ENCODE measurements at regions not wholly inside any gene's neighbourhood (a gene's known extent, or its start where the extent isn't known, plus 50 kb on each side); places are given as distances from the start of the nearest gene placed in this dataset.

DNA sequence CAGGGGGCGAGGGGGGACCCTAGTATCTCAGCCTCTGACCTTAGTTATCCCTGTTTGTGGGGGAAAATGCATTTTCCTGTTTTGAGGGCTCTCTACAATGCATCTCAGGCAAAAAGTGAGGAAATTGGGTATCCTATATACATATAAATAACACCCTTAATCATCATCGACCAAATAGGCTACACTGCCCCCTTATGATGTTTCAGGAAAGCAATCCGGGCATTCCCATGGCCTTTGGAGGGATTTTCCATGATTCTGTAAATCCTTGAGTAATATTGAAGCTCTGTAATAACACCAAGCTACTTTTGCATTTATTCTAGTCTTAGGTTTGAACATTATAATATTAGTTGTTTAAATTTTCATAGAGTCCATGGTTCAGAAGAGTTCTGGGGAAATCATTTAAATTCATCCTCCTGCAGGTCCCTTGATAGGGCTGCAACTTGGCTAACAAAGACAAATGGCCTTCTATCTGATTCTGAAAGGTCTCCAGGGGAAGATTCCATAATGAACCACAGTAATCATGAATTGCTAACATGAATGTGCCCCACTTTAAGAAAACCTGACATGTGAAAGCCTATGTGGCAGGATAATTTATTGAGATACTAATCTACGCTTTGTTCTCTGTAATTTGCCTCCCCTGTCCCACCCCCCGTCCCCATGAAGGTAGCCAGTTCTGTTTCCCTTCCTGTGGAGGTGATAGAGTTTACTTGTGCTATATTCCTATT, 91.5 kb upstream of the SCOC start:
- DNase-seq = no peak
- WGBS (ENCODE audit: insufficient coverage) = 100% methylated on average over 1 of the region's 5 CpGs
- no peaks in the 10 kb centered on the region for H3K36me3 ChIP-seq (ENCODE audit: control insufficient read depth in 4 of 4, insufficient read depth in 4 of 4, low read length in 3 of 4)
- H3K9me3 ChIP-seq (ENCODE audit: control extremely low read depth in 1 of 5, control insufficient read depth in 4 of 5, insufficient read depth in 2 of 5, low read depth in 1 of 5, low read length in 4 of 5) = no peaks in the 10 kb centered on the region
- H3K4me1 ChIP-seq (ENCODE audit: control extremely low read depth in 1 of 4, control insufficient read depth in 4 of 4, insufficient read depth in 4 of 4, low read length in 3 of 4) = no peaks in the 10 kb centered on the region
- H3K4me3 ChIP-seq (ENCODE audit: control insufficient read depth in 1 of 7, extremely low read depth in 1 of 7, insufficient read depth in 4 of 7, low read depth in 2 of 7, low read length in 6 of 7) = no peak overlapping the region
- ChIA-PET POLR2A (no interaction called here), CTCF (no interaction called here)
- H3K27me3 ChIP-seq (replicated peaks in 2 of 5; ENCODE audit: control insufficient read depth in 4 of 5, insufficient read depth in 5 of 5, low read length in 4 of 5) = no peaks in the 10 kb centered on the region
- H3K27ac ChIP-seq (ENCODE audit: insufficient read depth in 1 of 2, low read depth in 1 of 2, low read length in 2 of 2, poor library complexity in 1 of 2, severe bottlenecking in 2 of 2) = no peak overlapping the region

DNA sequence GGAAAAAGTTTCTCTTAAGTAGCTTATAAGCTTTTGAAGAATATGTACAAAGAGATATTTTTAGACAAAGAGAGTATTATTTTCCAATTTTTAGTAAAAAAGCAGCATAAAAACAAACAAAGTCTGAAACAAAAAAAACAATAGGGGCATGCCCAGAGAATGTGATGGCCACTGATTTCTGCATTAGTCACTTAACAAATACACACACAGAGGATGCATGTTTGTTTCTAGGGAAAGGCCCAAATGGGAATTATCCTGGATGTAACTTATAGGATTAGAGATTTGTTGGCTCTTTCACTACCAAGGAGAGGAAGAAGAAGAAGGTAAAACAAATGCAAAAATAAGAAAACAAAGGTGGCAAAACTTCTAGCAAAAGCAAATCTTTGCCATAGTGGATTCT, 95.9 kb upstream of the SCOC start:
- no peak for DNase-seq
- CTCF ChIA-PET = interaction anchor here (1.1 to 1.4 kb wide), 2 partner anchors 13 to 83 kb away, joined by 3 to 6 read pairs; no protein-coding TSS in a partner anchor
- no peaks in the 10 kb centered on the region for H3K36me3 ChIP-seq (ENCODE audit: control insufficient read depth in 4 of 4, insufficient read depth in 4 of 4, low read length in 3 of 4)
- H3K27me3 ChIP-seq (replicated peaks in 2 of 5; ENCODE audit: control insufficient read depth in 4 of 5, insufficient read depth in 5 of 5, low read length in 4 of 5) = no peaks in the 10 kb centered on the region
- no peak overlapping the region for H3K27ac ChIP-seq (ENCODE audit: insufficient read depth in 1 of 2, low read depth in 1 of 2, low read length in 2 of 2, poor library complexity in 1 of 2, severe bottlenecking in 2 of 2)
- no peaks in the 10 kb centered on the region for H3K9me3 ChIP-seq (ENCODE audit: control extremely low read depth in 1 of 5, control insufficient read depth in 4 of 5, insufficient read depth in 2 of 5, low read depth in 1 of 5, low read length in 4 of 5)
- no peak overlapping the region for H3K4me3 ChIP-seq (ENCODE audit: control insufficient read depth in 1 of 7, extremely low read depth in 1 of 7, insufficient read depth in 4 of 7, low read depth in 2 of 7, low read length in 6 of 7)
- no peaks in the 10 kb centered on the region for H3K4me1 ChIP-seq (ENCODE audit: control extremely low read depth in 1 of 4, control insufficient read depth in 4 of 4, insufficient read depth in 4 of 4, low read length in 3 of 4)
- POLR2A ChIA-PET = no interaction called here

DNA sequence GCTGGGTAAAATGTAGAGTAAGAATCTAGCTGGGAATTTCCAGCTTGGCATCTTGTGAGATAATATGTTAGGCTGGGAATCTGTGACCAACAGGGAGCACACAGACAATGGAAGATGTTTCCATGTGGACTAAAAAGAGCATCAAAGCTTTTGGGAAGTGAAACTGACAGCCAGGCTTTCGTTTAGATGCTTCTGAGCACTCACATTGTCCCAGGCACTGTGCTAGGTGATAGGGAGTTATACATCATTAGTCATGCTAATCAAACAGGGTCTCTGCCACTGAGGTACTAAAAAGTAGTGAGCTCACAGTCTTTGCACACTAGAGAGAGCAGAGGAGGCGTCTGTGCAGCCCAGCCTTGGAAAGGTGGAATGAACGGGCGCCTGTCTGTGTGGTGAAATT, 101.9 kb upstream of the SCOC start:
- 100% methylated on average over 4 of the region's 4 CpGs for WGBS (ENCODE audit: insufficient coverage)
- POLR2A ChIA-PET = no interaction called here
- Histone ChIP-seq H3K27me3 (replicated peaks in 2 of 5; ENCODE audit: control insufficient read depth in 4 of 5, insufficient read depth in 5 of 5, low read length in 4 of 5) (no peaks in the 10 kb centered on the region), H3K36me3 (ENCODE audit: control insufficient read depth in 4 of 4, insufficient read depth in 4 of 4, low read length in 3 of 4) (no peaks in the 10 kb centered on the region), H3K4me1 (ENCODE audit: control extremely low read depth in 1 of 4, control insufficient read depth in 4 of 4, insufficient read depth in 4 of 4, low read length in 3 of 4) (no peaks in the 10 kb centered on the region), H3K27ac (ENCODE audit: insufficient read depth in 1 of 2, low read depth in 1 of 2, low read length in 2 of 2, poor library complexity in 1 of 2, severe bottlenecking in 2 of 2) (no peak overlapping the region), H3K9me3 (ENCODE audit: control extremely low read depth in 1 of 5, control insufficient read depth in 4 of 5, insufficient read depth in 2 of 5, low read depth in 1 of 5, low read length in 4 of 5) (no peaks in the 10 kb centered on the region), H3K4me3 (ENCODE audit: control insufficient read depth in 1 of 7, extremely low read depth in 1 of 7, insufficient read depth in 4 of 7, low read depth in 2 of 7, low read length in 6 of 7) (no peak overlapping the region)
- no peak for DNase-seq
- CTCF ChIA-PET = interaction anchor here (0.9 to 2.1 kb wide), 4 partner anchors 18 to 539 kb away, joined by 3 to 6 read pairs (median 4); no protein-coding TSS in a partner anchor

DNA sequence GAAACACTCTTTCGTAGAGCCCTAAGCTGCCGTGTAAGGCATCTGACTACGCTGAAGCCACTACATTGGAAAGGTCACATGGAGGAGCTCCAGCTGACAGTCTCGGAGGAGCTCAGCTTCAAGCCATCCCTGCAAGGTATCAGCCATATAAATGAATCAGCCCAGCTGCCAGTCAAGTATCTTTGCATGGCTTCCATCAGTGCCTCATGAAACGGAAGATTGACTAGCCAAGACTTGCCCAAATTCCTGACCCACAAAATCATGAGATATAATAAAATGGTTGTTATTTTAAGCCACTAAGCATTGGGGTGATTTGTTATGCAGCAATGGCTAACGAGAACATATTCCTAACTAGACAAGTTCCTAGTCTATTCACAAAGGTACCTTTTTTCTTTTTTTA, 104.1 kb upstream of the SCOC start:
- Histone ChIP-seq H3K36me3 (ENCODE audit: control insufficient read depth in 4 of 4, insufficient read depth in 4 of 4, low read length in 3 of 4) (no peaks in the 10 kb centered on the region), H3K4me3 (ENCODE audit: control insufficient read depth in 1 of 7, extremely low read depth in 1 of 7, insufficient read depth in 4 of 7, low read depth in 2 of 7, low read length in 6 of 7) (no peak overlapping the region), H3K27me3 (replicated peaks in 2 of 5; ENCODE audit: control insufficient read depth in 4 of 5, insufficient read depth in 5 of 5, low read length in 4 of 5) (no peaks in the 10 kb centered on the region), H3K27ac (ENCODE audit: insufficient read depth in 1 of 2, low read depth in 1 of 2, low read length in 2 of 2, poor library complexity in 1 of 2, severe bottlenecking in 2 of 2) (no peak overlapping the region), H3K4me1 (ENCODE audit: control extremely low read depth in 1 of 4, control insufficient read depth in 4 of 4, insufficient read depth in 4 of 4, low read length in 3 of 4) (peaks cover 0 to 1% (median 0%) of the 10 kb centered on the region in 4 experiments), H3K9me3 (ENCODE audit: control extremely low read depth in 1 of 5, control insufficient read depth in 4 of 5, insufficient read depth in 2 of 5, low read depth in 1 of 5, low read length in 4 of 5) (no peaks in the 10 kb centered on the region)
- WGBS (ENCODE audit: insufficient coverage) = 95% methylated on average over 5 of the region's 6 CpGs
- ChIA-PET CTCF (no interaction called here), POLR2A (no interaction called here)
- DNase-seq = no peak

DNA sequence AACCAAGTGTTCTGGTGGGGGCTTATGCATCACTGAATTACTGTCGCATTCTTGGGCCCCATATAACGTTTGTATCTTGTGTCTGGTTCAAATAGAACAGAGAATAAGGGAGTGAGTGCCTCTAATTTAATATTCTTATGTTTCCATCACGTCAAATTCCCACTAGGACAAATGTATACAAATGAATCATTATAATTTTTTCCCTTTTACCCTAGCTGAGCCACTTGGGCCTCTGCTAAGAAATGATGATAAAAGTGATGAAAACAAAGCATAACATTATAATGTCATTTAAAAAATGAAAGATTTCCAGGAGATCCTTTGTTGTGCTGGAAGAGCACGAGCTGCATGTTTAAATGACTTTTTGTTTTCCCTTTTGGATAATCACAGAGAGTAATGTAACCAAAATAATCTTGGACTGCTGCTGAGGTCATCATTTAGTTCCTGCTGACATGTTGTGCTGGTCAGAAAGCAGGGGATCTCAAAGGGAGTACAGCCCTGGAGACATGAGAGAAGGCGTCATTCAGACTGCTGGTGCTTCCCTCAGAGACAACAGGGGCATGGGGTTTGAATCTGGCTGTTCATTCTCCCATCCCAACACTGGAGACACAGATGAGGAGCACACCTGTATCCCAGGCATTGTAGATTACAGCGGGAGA, 105.1 kb upstream of the SCOC start:
- DNase-seq = no peak
- Histone ChIP-seq H3K27me3 (replicated peaks in 2 of 5; ENCODE audit: control insufficient read depth in 4 of 5, insufficient read depth in 5 of 5, low read length in 4 of 5) (no peaks in the 10 kb centered on the region), H3K36me3 (ENCODE audit: control insufficient read depth in 4 of 4, insufficient read depth in 4 of 4, low read length in 3 of 4) (no peaks in the 10 kb centered on the region), H3K9me3 (ENCODE audit: control extremely low read depth in 1 of 5, control insufficient read depth in 4 of 5, insufficient read depth in 2 of 5, low read depth in 1 of 5, low read length in 4 of 5) (no peaks in the 10 kb centered on the region), H3K27ac (ENCODE audit: insufficient read depth in 1 of 2, low read depth in 1 of 2, low read length in 2 of 2, poor library complexity in 1 of 2, severe bottlenecking in 2 of 2) (no peak overlapping the region), H3K4me3 (ENCODE audit: control insufficient read depth in 1 of 7, extremely low read depth in 1 of 7, insufficient read depth in 4 of 7, low read depth in 2 of 7, low read length in 6 of 7) (no peak overlapping the region), H3K4me1 (ENCODE audit: control extremely low read depth in 1 of 4, control insufficient read depth in 4 of 4, insufficient read depth in 4 of 4, low read length in 3 of 4) (peaks cover 0 to 5% (median 0%) of the 10 kb centered on the region in 4 experiments)
- 93% methylated on average over 3 of the region's 6 CpGs for WGBS (ENCODE audit: insufficient coverage)
- CTCF ChIA-PET = interaction anchor here (0.6 to 1.4 kb wide), 4 partner anchors 14 to 544 kb away, joined by 3 to 5 read pairs (median 4); no protein-coding TSS in a partner anchor
- POLR2A ChIA-PET = no interaction called here

DNA sequence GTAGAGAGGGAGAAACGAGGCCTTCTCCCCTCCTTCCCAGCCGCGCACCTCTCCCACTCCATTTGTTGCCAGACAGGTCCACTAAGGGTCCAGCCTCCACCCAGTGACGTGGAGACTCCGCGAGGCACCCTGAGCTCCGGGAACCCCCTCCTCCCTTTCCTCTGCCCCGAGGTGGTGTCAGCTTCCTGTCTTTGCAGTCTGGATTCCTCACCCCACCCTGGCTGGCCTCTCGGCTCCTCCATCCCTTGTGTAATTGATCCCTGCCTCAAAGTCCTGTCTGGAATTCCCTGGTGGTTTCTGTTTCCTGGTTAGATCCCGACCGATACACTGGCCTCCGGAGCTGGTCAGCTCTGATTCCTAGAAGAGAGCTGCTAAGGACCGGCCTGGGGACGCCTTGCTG, 105.9 kb upstream of the SCOC start:
- H3K9me3 ChIP-seq (ENCODE audit: control extremely low read depth in 1 of 5, control insufficient read depth in 4 of 5, insufficient read depth in 2 of 5, low read depth in 1 of 5, low read length in 4 of 5) = no peaks in the 10 kb centered on the region
- POLR2A ChIA-PET = interaction anchor here (0.5 kb wide), 1 partner anchor 74 kb away, joined by 3 read pairs; no protein-coding TSS in a partner anchor
- no peak overlapping the region for H3K27ac ChIP-seq (ENCODE audit: insufficient read depth in 1 of 2, low read depth in 1 of 2, low read length in 2 of 2, poor library complexity in 1 of 2, severe bottlenecking in 2 of 2)
- CTCF ChIA-PET = interaction anchor here (0.6 to 1.4 kb wide), 3 partner anchors 13 to 544 kb away, joined by 3 to 5 read pairs (median 4); no protein-coding TSS in a partner anchor
- no peaks in the 10 kb centered on the region for H3K27me3 ChIP-seq (replicated peaks in 2 of 5; ENCODE audit: control insufficient read depth in 4 of 5, insufficient read depth in 5 of 5, low read length in 4 of 5)
- DNase-seq = no peak
- no peaks in the 10 kb centered on the region for H3K36me3 ChIP-seq (ENCODE audit: control insufficient read depth in 4 of 4, insufficient read depth in 4 of 4, low read length in 3 of 4)
- WGBS (ENCODE audit: insufficient coverage) = 96% methylated on average over 6 of the region's 14 CpGs
- H3K4me1 ChIP-seq (ENCODE audit: control extremely low read depth in 1 of 4, control insufficient read depth in 4 of 4, insufficient read depth in 4 of 4, low read length in 3 of 4) = peaks cover 0 to 5% (median 0%) of the 10 kb centered on the region in 4 experiments
- no peak overlapping the region for H3K4me3 ChIP-seq (ENCODE audit: control insufficient read depth in 1 of 7, extremely low read depth in 1 of 7, insufficient read depth in 4 of 7, low read depth in 2 of 7, low read length in 6 of 7)

DNA sequence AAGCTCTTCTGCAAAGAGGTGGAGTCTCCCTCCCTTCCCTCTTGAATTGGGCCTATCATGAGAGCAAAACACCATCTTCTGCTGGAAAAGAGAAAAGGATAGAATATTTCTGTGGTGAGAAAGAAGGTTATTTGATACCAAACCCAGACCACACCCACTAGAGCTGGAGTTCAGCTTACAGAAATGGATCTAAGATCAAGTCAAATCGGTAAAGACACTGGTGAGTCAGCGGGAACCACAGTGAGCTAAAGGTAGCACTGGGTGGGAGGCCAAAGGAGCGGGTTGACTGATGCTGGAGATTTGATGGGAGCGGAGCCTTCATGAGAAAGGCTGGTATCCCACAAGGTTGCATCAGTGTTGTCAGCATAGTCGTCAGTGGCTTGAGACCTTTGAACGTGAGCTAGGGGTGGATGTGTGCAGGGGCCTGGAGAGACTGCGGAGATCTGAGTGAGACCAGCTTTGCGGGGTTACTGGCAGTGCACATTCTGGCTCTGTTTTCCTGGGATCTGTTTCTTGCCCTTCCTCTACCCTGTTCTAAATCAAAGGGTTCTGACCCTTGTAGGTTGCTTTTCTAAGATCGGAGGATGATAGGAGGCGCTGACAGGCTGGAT, 106.4 kb upstream of the SCOC start:
- POLR2A ChIA-PET = interaction anchor here (0.5 kb wide), 1 partner anchor 73 kb away, joined by 3 read pairs; no protein-coding TSS in a partner anchor
- H3K4me3 ChIP-seq (ENCODE audit: control insufficient read depth in 1 of 7, extremely low read depth in 1 of 7, insufficient read depth in 4 of 7, low read depth in 2 of 7, low read length in 6 of 7) = no peak overlapping the region
- H3K27me3 ChIP-seq (replicated peaks in 2 of 5; ENCODE audit: control insufficient read depth in 4 of 5, insufficient read depth in 5 of 5, low read length in 4 of 5) = no peaks in the 10 kb centered on the region
- no peak for DNase-seq
- peaks cover 0 to 5% (median 0%) of the 10 kb centered on the region in 4 experiments for H3K4me1 ChIP-seq (ENCODE audit: control extremely low read depth in 1 of 4, control insufficient read depth in 4 of 4, insufficient read depth in 4 of 4, low read length in 3 of 4)
- 96% methylated on average over 6 of the region's 10 CpGs for WGBS (ENCODE audit: insufficient coverage)
- no peaks in the 10 kb centered on the region for H3K9me3 ChIP-seq (ENCODE audit: control extremely low read depth in 1 of 5, control insufficient read depth in 4 of 5, insufficient read depth in 2 of 5, low read depth in 1 of 5, low read length in 4 of 5)
- H3K27ac ChIP-seq (ENCODE audit: insufficient read depth in 1 of 2, low read depth in 1 of 2, low read length in 2 of 2, poor library complexity in 1 of 2, severe bottlenecking in 2 of 2) = no peak overlapping the region
- CTCF ChIA-PET = interaction anchor here (0.6 to 1.4 kb wide), 2 partner anchors 60 to 543 kb away, joined by 3 to 4 read pairs; no protein-coding TSS in a partner anchor
- no peaks in the 10 kb centered on the region for H3K36me3 ChIP-seq (ENCODE audit: control insufficient read depth in 4 of 4, insufficient read depth in 4 of 4, low read length in 3 of 4)

Measured in common myeloid progenitor, CD34-positive (primary cell).